K562 (cell line): ENCODE measurements at regions not wholly inside any gene's neighbourhood (a gene's known extent, or its start where the extent isn't known, plus 50 kb on each side); places are given as distances from the start of the nearest gene placed in this dataset.

Source experiments
- ATAC-seq: fragments of 200-7000 bp; cut with Tn5 transposase; 3 replicates; pipeline ENCODE4 v1.9.1; 2020; ENCODE audit warnings: moderate library complexity
- BruUV-seq: library from RNA; stranded (reverse); fragments of 400-500 nt; replicated peaks from 2 replicates; lab custom pipeline; 2021; lab: Mats Ljungman, UMichigan
- CTCF ChIA-PET: fragments of 300-600 bp; formaldehyde crosslinking; extraction: SDS; loops from one replicate; lab custom pipeline; 2021; ENCODE audit warnings: low intra/inter-chr PET ratio; lab: Yijun Ruan, JAX
- POLR2A ChIA-PET: fragments of 300-600, 350-650 bp; sonication (Branson Sonifier 250); formaldehyde crosslinking; extraction: SDS; loops from one replicate; lab custom pipeline; 2021; ENCODE audit warnings: antibody characterized with exemption, inconsistent platforms; lab: Yijun Ruan, JAX
- DNase-seq, 4 experiments: peaks; one replicate each; pipeline versions ENCODE4 v3.0.0 to v3.0.0-alpha.2; 2011 to 2018; ENCODE audit warnings: low spot score in 3 of 4, mixed read lengths in 3 of 4; ENCODE audit errors: extremely low read depth in 1 of 4
- FAIRE-seq: peaks from 2 replicates; lab custom pipeline; 2011; peaks lifted over from hg19 to GRCh38; lab: Jason Lieb, UNC
- H2AFZ ChIP-seq: 2 replicates; pipeline ENCODE4 v1.6.0; 2011; ENCODE audit warnings: low read depth, low read length, control low read depth, inconsistent platforms
- H3K27ac ChIP-seq: fragments of 200-600 bp; 3 replicates; pipeline ENCODE4 v1.8.0; 2011; ENCODE audit warnings: low read depth, mild to moderate bottlenecking, control low read depth, inconsistent platforms, low read length, moderate library complexity, mixed read lengths; ENCODE audit errors: extremely low read depth
- H3K27me3 ChIP-seq, 2 experiments: fragments of 300-600 bp in 1 of 2; 2 replicates in 1 of 2; 3 replicates in 1 of 2; pipeline versions ENCODE4 v1.6.0 to v1.8.0; 2011; ENCODE audit warnings: inconsistent platforms in 2 of 2, low read length in 2 of 2, mild to moderate bottlenecking in 1 of 2, mixed read lengths in 1 of 2, moderate library complexity in 1 of 2; ENCODE audit not compliant: control insufficient read depth in 2 of 2, insufficient read depth in 2 of 2
- H3K36me3 ChIP-seq: fragments of 300-600 bp; 3 replicates; pipeline ENCODE4 v1.8.0; 2011; ENCODE audit warnings: mild to moderate bottlenecking, low read length, inconsistent platforms; ENCODE audit not compliant: control insufficient read depth, insufficient read depth
- H3K4me1 ChIP-seq, 2 experiments: fragments of 200-600 bp in 1 of 2; replicated peaks in 1 of 2; 2 replicates in 1 of 2; 3 replicates in 1 of 2; pipeline versions ENCODE4 v1.5.1 to v1.8.0; 2011; ENCODE audit warnings: inconsistent platforms in 2 of 2, low read length in 2 of 2, mild to moderate bottlenecking in 1 of 2, mixed read lengths in 1 of 2, moderate library complexity in 1 of 2; ENCODE audit not compliant: control insufficient read depth in 2 of 2, insufficient read depth in 2 of 2
- H3K4me2 ChIP-seq: 2 replicates; pipeline ENCODE4 v1.6.1; 2011; ENCODE audit warnings: low read length, control low read depth, inconsistent platforms, mixed read lengths; ENCODE audit not compliant: insufficient read depth
- H3K4me3 ChIP-seq: fragments of 200-600 bp; sonication (generic), shearing (Covaris generic); 2 replicates; pipeline ENCODE4 v1.5.1; 2016; ENCODE audit warnings: control low read depth, inconsistent platforms
- H3K79me2 ChIP-seq: fragments of 200-600 bp; 3 replicates; pipeline ENCODE4 v1.8.0; 2011; ENCODE audit warnings: low read length, inconsistent platforms; ENCODE audit not compliant: control insufficient read depth, insufficient read depth
- H3K9ac ChIP-seq, 2 experiments: 2 replicates each; pipeline versions ENCODE4 v1.6.0 to v1.6.1; 2011; ENCODE audit warnings: low read depth in 2 of 2, low read length in 2 of 2, control low read depth in 1 of 2, inconsistent platforms in 1 of 2, mild to moderate bottlenecking in 1 of 2, mixed read lengths in 1 of 2; ENCODE audit not compliant: insufficient read depth in 1 of 2
- H3K9me1 ChIP-seq: one replicate; pipeline ENCODE4 v1.6.0; 2011; ENCODE audit warnings: inconsistent platforms, mild to moderate bottlenecking, low read length, moderate library complexity; ENCODE audit not compliant: control insufficient read depth, insufficient read depth
- H3K9me3 ChIP-seq: replicated peaks from 2 replicates; pipeline ENCODE4 v1.5.1; 2011; ENCODE audit warnings: low read depth, low read length, inconsistent platforms; ENCODE audit not compliant: control insufficient read depth, insufficient read depth
- H4K20me1 ChIP-seq: replicated peaks from 2 replicates; pipeline ENCODE4 v1.6.1; 2011; ENCODE audit warnings: low read length, inconsistent platforms, mixed read lengths; ENCODE audit not compliant: control insufficient read depth, insufficient read depth
- MNT ChIP-seq, 2 experiments: fragments of 450-650 bp; conservative IDR thresholded peaks; 2 replicates each; pipeline ENCODE4 v1.6.1; 2017; ENCODE audit warnings: mild to moderate bottlenecking in 2 of 2, moderate library complexity in 2 of 2
- NFXL1 ChIP-seq: fragments of 450-650 bp; formaldehyde crosslinking; IDR thresholded peaks from 2 replicates; pipeline ENCODE4 v1.4.0; 2021; ENCODE audit warnings: mild to moderate bottlenecking
- NUFIP1 ChIP-seq: fragments of 450-650 bp; IDR thresholded peaks from 2 replicates; pipeline ENCODE4 v1.6.1; 2018; ENCODE audit not compliant: partially characterized antibody
- PATZ1 ChIP-seq: fragments of 250-450 bp; sonication (Bioruptor Pico); IDR thresholded peaks from 2 replicates; pipeline ENCODE4 v1.5.0; 2020; ENCODE audit warnings: mild to moderate bottlenecking, borderline replicate concordance
- PHB2 ChIP-seq: fragments of 450-650 bp; IDR thresholded peaks from 2 replicates; pipeline ENCODE4 v1.6.1; 2017; ENCODE audit warnings: low read depth
- TCF15 ChIP-seq: fragments of 250-450 bp; sonication (Bioruptor Pico); IDR thresholded peaks from 2 replicates; pipeline ENCODE4 v1.8.0; 2022; ENCODE audit warnings: moderate library complexity, mild to moderate bottlenecking, inconsistent platforms
- ZBTB12 ChIP-seq: fragments of 250-450 bp; sonication (Bioruptor Pico); IDR thresholded peaks from 2 replicates; pipeline ENCODE4 v1.4.0; 2020
- ZBTB2 ChIP-seq: fragments of 450-650 bp; IDR thresholded peaks from 2 replicates; pipeline ENCODE4 v1.6.1; 2016; ENCODE audit warnings: antibody characterized with exemption
- ZBTB5 ChIP-seq: fragments of 450-650 bp; IDR thresholded peaks from 2 replicates; pipeline ENCODE4 v1.6.1; 2017; ENCODE audit warnings: antibody characterized with exemption
- ZNF217 ChIP-seq: sonication (generic); formaldehyde crosslinking; IDR thresholded peaks from 2 replicates; pipeline ENCODE4 v1.8.0; 2022; ENCODE audit warnings: mild to moderate bottlenecking, missing genetic modification reagents
- WGBS: fragments of 100-300 bp; shearing (Covaris generic); methylation state at CpG from one replicate; pipeline ENCODE4 v1.1.6; 2016; ENCODE audit warnings: low coverage, mixed read lengths; ENCODE audit not compliant: insufficient coverage; ENCODE audit errors: missing lambda C conversion rate; 5-methylcytosine and 5-hydroxymethylcytosine counted together
- in situ Hi-C: fragments of 300-500 bp; cut with MboI; formaldehyde crosslinking; loops from 4 replicates; pipeline ENCODE4 v1.15.0; 2018; ENCODE audit warnings: inconsistent platforms, mixed read lengths
- intact Hi-C: fragments of 100-400 bp; cut with micrococcal nuclease; formaldehyde crosslinking; loops from 2 replicates; pipeline ENCODE4 v1.14.2; 2022
- TF ChIP-seq, protein P1 (sequence below): fragments of 200-400 bp; formaldehyde crosslinking; IDR thresholded peaks from 2 replicates; pipeline ENCODE4 v1.6.1; 2017; ENCODE audit warnings: mild to moderate bottlenecking, low read depth, low read length, moderate library complexity

DNA sequence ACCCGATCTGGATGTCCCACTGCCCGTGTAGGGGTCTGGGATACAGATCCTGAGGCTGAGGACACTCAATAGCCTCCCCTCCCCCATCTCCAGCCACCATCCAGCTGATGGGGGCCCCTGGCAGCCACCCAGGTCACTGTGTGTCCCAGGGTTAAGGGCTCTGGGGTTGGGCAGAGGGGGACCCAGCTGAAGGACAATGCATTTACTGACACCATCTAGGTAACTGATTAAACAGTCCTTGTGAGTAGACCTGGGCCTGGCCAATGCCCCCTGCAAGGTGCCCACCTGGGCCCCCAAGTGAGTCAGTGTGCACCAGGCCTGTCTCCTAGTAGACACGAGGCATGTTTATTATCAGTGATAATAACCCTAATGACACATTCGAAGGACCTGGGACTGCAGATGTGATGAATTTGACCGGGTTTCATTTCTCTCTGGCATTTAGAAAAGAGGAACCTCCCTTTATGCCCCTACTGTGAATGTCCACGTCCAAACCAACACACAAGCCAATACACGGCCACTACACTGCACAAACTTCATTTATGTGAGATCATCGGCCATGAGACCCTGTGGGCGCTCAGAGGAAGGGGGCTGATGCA lies 261.9 kb upstream of the FOXF1 start:
- Histone ChIP-seq H3K27ac (no peak overlapping the region), H4K20me1 (peaks cover 4% of the 10 kb centered on the region; the same call in 1 of the 2 replicates), H3K9me3 (no peaks in the 10 kb centered on the region), H3K9me1 (no peaks in the 10 kb centered on the region), H3K4me1 (no peaks in the 10 kb centered on the region), H3K36me3 (no peaks in the 10 kb centered on the region), H3K27me3 (peaks cover 4 to 48% of the 10 kb centered on the region in 2 experiments; a peak in 3 of 5 replicates), H3K4me3 (no peak overlapping the region), H3K4me2 (no peak overlapping the region), H3K79me2 (no peaks in the 10 kb centered on the region), H2AFZ (no peak overlapping the region), H3K9ac (no peak overlapping the region)
- ChIA-PET POLR2A (no interaction called here), CTCF (no interaction called here)
- DNase-seq: no peak
- no peak for ATAC-seq
- in situ Hi-C loops: no loop called here
- no peak for FAIRE-seq
- no TSS peak for BruUV-seq
- WGBS: 0% methylated on average over 9 of the region's 9 CpGs
- intact Hi-C loops: no loop called here
- TF ChIP-seq, protein P1, sequence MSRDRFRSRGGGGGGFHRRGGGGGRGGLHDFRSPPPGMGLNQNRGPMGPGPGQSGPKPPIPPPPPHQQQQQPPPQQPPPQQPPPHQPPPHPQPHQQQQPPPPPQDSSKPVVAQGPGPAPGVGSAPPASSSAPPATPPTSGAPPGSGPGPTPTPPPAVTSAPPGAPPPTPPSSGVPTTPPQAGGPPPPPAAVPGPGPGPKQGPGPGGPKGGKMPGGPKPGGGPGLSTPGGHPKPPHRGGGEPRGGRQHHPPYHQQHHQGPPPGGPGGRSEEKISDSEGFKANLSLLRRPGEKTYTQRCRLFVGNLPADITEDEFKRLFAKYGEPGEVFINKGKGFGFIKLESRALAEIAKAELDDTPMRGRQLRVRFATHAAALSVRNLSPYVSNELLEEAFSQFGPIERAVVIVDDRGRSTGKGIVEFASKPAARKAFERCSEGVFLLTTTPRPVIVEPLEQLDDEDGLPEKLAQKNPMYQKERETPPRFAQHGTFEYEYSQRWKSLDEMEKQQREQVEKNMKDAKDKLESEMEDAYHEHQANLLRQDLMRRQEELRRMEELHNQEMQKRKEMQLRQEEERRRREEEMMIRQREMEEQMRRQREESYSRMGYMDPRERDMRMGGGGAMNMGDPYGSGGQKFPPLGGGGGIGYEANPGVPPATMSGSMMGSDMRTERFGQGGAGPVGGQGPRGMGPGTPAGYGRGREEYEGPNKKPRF: no peak
- TF ChIP-seq NFXL1 (CRISPR knock-in tag) (no peak), ZBTB5 (no peak), NUFIP1 (no peak), TCF15 (CRISPR knock-in tag) (no peak), ZBTB12 (CRISPR knock-in tag) (no peak), PATZ1 (CRISPR knock-in tag) (no peak), MNT (conservative IDR thresholded peaks at IDR 0.05) (no peak), ZNF217 (CRISPR knock-in tag) (no peak), ZBTB2 (no peak), PHB2 (no peak)
